VCaP (cell line): ENCODE measurements at regions not wholly inside any gene's neighbourhood (a gene's known extent, or its start where the extent isn't known, plus 50 kb on each side); places are given as distances from the start of the nearest gene placed in this dataset.

ENCODE experiments used
- H3K27ac ChIP-seq: fragments of 450-650 bp; 2 replicates; pipeline ENCODE4 v1.5.1; 2017
- TF ChIP-seq, protein P1 (sequence below): fragments of 450-650 bp; conservative IDR thresholded peaks from 2 replicates; pipeline ENCODE4 v1.5.1; 2017; ENCODE audit warnings: mild to moderate bottlenecking, moderate library complexity

GRCh38 chr6:156725712-156726111, 51.5 kb upstream of the ARID1B start:
- TF ChIP-seq, protein P1, sequence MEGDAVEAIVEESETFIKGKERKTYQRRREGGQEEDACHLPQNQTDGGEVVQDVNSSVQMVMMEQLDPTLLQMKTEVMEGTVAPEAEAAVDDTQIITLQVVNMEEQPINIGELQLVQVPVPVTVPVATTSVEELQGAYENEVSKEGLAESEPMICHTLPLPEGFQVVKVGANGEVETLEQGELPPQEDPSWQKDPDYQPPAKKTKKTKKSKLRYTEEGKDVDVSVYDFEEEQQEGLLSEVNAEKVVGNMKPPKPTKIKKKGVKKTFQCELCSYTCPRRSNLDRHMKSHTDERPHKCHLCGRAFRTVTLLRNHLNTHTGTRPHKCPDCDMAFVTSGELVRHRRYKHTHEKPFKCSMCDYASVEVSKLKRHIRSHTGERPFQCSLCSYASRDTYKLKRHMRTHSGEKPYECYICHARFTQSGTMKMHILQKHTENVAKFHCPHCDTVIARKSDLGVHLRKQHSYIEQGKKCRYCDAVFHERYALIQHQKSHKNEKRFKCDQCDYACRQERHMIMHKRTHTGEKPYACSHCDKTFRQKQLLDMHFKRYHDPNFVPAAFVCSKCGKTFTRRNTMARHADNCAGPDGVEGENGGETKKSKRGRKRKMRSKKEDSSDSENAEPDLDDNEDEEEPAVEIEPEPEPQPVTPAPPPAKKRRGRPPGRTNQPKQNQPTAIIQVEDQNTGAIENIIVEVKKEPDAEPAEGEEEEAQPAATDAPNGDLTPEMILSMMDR = no peak
- H3K27ac ChIP-seq = no peak overlapping the region

- TF ChIP-seq, protein P1 = no peak
- H3K27ac ChIP-seq = peak overlapping the region; percentile 85
Observed at GRCh38 chr6:156720691-156721685, 56.2 kb upstream of the ARID1B start.

DNA sequence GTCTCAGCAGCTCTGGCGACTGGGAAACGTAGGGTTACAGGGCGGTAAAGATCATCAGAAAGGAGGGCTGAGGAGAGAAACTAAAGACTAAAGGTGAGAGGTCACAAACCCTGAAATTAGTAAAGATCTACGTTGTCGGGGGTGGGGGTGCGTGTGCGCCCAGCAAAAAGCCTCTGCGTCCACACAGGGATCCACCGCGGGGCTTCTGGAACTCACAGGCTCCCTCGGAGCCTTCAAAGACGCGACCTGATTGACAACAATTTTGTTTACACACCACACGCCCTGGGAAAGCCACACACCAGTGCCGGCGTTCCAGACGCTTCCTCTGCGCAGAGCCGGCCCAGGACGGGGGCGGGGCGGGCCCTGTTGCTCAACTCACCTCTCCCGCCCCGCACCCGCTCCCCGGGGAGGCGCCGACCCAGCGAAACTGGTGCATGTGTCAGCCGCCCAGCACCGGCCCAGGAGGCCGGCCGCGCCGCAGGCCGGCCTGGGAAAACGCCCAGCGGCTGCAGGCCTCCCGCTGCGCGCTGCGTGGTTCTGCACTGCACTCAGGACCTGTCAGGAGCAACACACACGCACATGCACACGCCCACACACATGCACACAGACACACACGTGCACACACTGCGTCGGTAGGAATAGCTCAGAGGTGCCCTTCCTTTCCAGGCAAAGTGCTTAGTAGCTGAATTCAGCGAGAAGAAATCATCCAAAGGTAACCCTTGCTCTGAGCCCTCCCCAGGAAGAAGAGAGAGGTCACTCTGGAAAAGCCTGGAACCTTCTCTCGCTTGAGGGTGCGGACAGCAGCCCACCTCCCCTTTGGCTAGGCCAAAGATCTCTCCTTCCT, 57.2 kb upstream of the ARID1B start:
- peak overlapping the region; percentile 85 for H3K27ac ChIP-seq

DNA sequence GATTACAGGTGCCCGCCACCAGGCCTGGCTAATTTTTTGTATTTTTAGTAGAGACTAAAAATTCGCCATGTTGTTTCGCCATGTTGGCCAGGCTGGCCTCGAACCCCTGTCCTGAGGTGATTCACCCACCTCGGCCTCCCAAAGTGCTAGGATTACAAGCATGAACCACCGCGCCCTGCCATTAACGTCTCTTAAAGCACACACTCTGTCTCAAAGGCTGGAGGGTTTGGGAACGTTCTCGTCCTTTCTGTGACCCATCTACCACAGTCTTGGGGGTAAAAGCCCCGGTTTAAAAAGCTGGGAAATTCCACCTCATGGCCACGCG, 57.8 kb upstream of the ARID1B start:
- TF ChIP-seq, protein P1 = no peak
- H3K27ac ChIP-seq = peak overlapping the region; percentile 85

More for the DNA sequence above, 57.2 kb upstream of the ARID1B start:
- TF ChIP-seq, protein P1 = no peak

DNA sequence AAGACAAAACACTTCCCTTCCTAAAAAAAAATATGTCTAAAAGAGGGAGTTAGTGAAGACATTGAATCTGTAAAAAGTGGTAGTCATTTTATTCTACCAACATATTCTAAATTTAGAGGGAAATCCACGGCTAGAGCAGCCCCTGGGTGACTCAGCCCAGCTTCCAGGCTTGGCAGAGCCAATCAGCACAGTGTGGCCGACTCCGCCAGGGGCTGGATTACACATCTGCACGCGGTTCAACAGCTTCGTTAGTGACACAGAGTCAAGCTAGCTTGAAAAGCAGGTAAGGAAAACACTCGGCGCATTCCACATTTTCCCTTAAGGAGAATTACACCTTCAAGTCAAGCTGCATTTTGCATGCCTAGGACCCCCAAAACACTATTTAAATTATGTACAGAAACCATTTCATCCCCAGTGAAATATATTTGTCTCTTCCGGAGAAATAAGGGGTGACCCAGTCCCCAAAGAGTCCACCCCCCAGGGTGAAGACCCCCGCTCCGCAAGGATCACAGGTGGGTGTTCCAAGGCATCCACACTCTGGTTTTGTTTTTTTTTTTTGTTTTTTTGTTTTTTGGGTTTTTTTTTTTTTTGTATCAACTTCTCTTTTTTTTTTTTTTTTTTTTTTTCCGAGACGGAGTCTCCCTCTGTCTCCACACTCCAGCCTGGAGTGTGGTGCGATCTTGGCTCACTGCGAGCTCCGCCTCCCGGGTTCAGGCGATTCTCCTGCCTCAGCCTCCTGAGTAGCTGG, 58.4 kb upstream of the ARID1B start:
- TF ChIP-seq, protein P1 = no peak
- peak overlapping the region; percentile 85 for H3K27ac ChIP-seq

- TF ChIP-seq, protein P1 = no peak
- no peak overlapping the region for H3K27ac ChIP-seq
Observed at GRCh38 chr6:156717542-156717941, 59.6 kb upstream of the ARID1B start.
